HFF-Myc (cell line): ENCODE measurements at regions not wholly inside any gene's neighbourhood (a gene's known extent, or its start where the extent isn't known, plus 50 kb on each side); places are given as distances from the start of the nearest gene placed in this dataset.

ENCODE experiments used
- DNase-seq: peaks from one replicate; pipeline ENCODE4 v3.0.0-alpha.2; 2011; ENCODE audit warnings: low read depth; ENCODE audit errors: extremely low read depth
- H3K4me3 ChIP-seq: replicated peaks from 2 replicates; pipeline ENCODE4 v1.5.1; 2011; ENCODE audit warnings: low read depth, mild to moderate bottlenecking, control low read depth, low read length
- CTCF ChIP-seq: IDR thresholded peaks from 2 replicates; pipeline ENCODE4 v1.5.1; 2012; ENCODE audit warnings: mild to moderate bottlenecking, low read depth, low read length, control low read depth; ENCODE audit errors: missing control alignments

- no peak for DNase-seq
- no peak for TF ChIP-seq CTCF
- no peak overlapping the region for H3K4me3 ChIP-seq
These were observed 71.9 kb downstream of the OAT start for GRCh38 chr10:124346831-124347230.

- no peak for DNase-seq
- H3K4me3 ChIP-seq, result no peak overlapping the region
- TF ChIP-seq CTCF, result no peak
These were observed 73.2 kb downstream of the OAT start for GRCh38 chr10:124345521-124345920.

GRCh38 chr10:124344931-124345330 lies 73.8 kb downstream of the OAT start:
- no peak for TF ChIP-seq CTCF
- no peak for DNase-seq
- no peak overlapping the region for H3K4me3 ChIP-seq

GRCh38 chr10:124344266-124344590 lies 74.5 kb downstream of the OAT start:
- no peak for TF ChIP-seq CTCF
- DNase-seq, result no peak
- H3K4me3 ChIP-seq, result no peak overlapping the region

- no peak for DNase-seq
- no peak overlapping the region for H3K4me3 ChIP-seq
- TF ChIP-seq CTCF, result no peak
These were observed 75.1 kb downstream of the OAT start for GRCh38 chr10:124343351-124344265.

- no peak for TF ChIP-seq CTCF
- H3K4me3 ChIP-seq, result no peak overlapping the region
- no peak for DNase-seq
These were observed 75.9 kb downstream of the OAT start for GRCh38 chr10:124342821-124343170.

GRCh38 chr10:124342136-124342820 lies 76.4 kb downstream of the OAT start:
- no peak for TF ChIP-seq CTCF
- no peak overlapping the region for H3K4me3 ChIP-seq
- no peak for DNase-seq
